ENCODE measurements at regions not wholly inside any gene's neighbourhood (a gene's known extent, or its start where the extent isn't known, plus 50 kb on each side); places are given as distances from the start of the nearest gene placed in this dataset.

DNA sequence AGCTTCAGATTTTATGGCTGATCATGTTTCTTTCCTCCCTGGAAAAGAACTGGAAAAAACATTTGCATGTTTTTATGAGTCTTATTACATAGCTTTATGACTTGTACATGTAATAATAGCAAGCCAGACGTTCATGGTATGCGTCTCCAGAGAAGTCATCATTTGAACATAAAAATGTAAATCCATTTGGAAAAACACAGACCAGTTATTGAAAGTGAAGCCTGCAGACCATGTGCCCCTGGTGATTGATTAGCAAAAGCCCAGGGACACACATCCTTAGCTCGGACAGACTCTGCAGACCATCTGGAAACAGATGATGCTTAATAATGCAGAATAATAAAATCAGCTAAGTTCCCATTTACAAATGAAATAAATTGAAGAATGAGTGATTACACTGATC lies 283.1 kb downstream of the TDRD15 start:
- in situ Hi-C loops (cut with HindIII; ENCODE audit: extremely low pct_ligation_motif_present, low pct_unique_long_range_greater_than_20kb) = no loop called here
- Histone ChIP-seq H3K9ac (ENCODE audit: insufficient read depth, low read depth, low read length) (no peak overlapping the region), H3K36me3 (replicated peaks in 1 of 2; ENCODE audit: control insufficient read depth in 1 of 2, insufficient read depth in 2 of 2, low read length in 2 of 2) (no peaks in the 10 kb centered on the region), H3K4me1 (ENCODE audit: insufficient read depth, low read length) (peaks cover 3% of the 10 kb centered on the region; the same call in 1 of the 2 replicates), H3K27ac (ENCODE audit: extremely low read length, insufficient read depth, low read length) (no peak overlapping the region), H3K4me2 (ENCODE audit: low read depth, low read length) (no peak overlapping the region), H3K4me3 (replicated peaks in 1 of 3; ENCODE audit: insufficient read depth in 1 of 3, low read depth in 2 of 3, low read length in 3 of 3) (no peak overlapping the region), H2AFZ (ENCODE audit: low read length) (no peak overlapping the region), H3K9me3 (ENCODE audit: low read length) (no peaks in the 10 kb centered on the region), H4K20me1 (ENCODE audit: insufficient read depth, low read length) (no peaks in the 10 kb centered on the region), H3K79me2 (ENCODE audit: insufficient read depth, low read length) (no peaks in the 10 kb centered on the region), H3K27me3 (ENCODE audit: control insufficient read depth in 1 of 2, insufficient read depth in 2 of 2, low read length in 2 of 2) (peaks cover 0 to 13% of the 10 kb centered on the region in 2 experiments; a peak in 2 of 5 replicates)
- DNase-seq (ENCODE audit: low spot score) = no peak
- intact Hi-C loops (cut with micrococcal nuclease; ENCODE audit: unreplicated experiment) = no loop called here
- WGBS (ENCODE audit: low lambda C conversion rate) = under 1% methylated on average over 3 of the region's 3 CpGs
- TF ChIP-seq NCOA1 (CRISPR knock-in tag; IDR thresholded peaks at IDR 0.05) (no peak), DR1 (CRISPR knock-in tag; IDR thresholded peaks at IDR 0.05) (no peak), TCF7L2 (IDR thresholded peaks at IDR 0.05; ENCODE audit: low read depth, low read length) (no peak), CBX5 (CRISPR knock-in tag; IDR thresholded peaks at IDR 0.05; ENCODE audit: borderline replicate concordance) (no peak), ZNF891 (CRISPR knock-in tag; IDR thresholded peaks at IDR 0.05) (no peak), ZNF512 (CRISPR knock-in tag; IDR thresholded peaks at IDR 0.05) (no peak), EZH2 (conservative IDR thresholded peaks at IDR 0.05; ENCODE audit: low read depth, low read length) (no peak), ZNF264 (CRISPR knock-in tag; IDR thresholded peaks at IDR 0.05) (no peak), ZNF451 (CRISPR knock-in tag; IDR thresholded peaks at IDR 0.05) (no peak), ZNF367 (CRISPR knock-in tag; IDR thresholded peaks at IDR 0.05; ENCODE audit: borderline replicate concordance) (no peak), MXI1 (IDR thresholded peaks at IDR 0.05; ENCODE audit: borderline replicate concordance, low read depth, low read length) (no peak), RAD21 (CRISPR knock-in tag; IDR thresholded peaks at IDR 0.05) (no peak), ZBTB44 (CRISPR knock-in tag; IDR thresholded peaks at IDR 0.05) (no peak), SNRNP70 (IDR thresholded peaks at IDR 0.05; ENCODE audit: low read depth, low read length) (no peak), ESRRA (CRISPR knock-in tag; IDR thresholded peaks at IDR 0.05; ENCODE audit: low read depth) (no peak), RFX1 (IDR thresholded peaks at IDR 0.05) (no peak), ISX (CRISPR knock-in tag; conservative IDR thresholded peaks at IDR 0.05) (no peak)
- TF ChIP-seq, protein P1, sequence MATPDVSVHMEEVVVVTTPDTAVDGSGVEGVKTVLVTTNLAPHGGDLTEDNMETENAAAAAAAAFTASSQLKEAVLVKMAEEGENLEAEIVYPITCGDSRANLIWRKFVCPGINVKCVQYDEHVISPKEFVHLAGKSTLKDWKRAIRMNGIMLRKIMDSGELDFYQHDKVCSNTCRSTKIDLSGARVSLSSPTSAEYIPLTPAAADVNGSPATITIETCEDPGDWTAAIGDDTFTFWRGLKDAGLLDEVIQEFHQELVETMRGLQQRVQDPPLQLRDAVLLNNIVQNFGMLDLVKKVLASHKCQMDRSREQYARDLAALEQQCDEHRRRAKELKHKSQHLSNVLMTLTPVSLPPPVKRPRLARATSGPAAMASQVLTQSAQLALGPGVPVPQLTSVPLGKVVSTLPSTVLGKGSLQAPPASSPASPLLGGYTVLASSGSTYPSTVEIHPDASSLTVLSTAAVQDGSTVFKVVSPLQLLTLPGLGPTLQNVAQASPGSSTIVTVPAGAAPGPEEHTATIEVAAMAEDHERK (CRISPR knock-in tag; IDR thresholded peaks at IDR 0.05; ENCODE audit: low read depth) = no peak
- TF ChIP-seq, protein P2, sequence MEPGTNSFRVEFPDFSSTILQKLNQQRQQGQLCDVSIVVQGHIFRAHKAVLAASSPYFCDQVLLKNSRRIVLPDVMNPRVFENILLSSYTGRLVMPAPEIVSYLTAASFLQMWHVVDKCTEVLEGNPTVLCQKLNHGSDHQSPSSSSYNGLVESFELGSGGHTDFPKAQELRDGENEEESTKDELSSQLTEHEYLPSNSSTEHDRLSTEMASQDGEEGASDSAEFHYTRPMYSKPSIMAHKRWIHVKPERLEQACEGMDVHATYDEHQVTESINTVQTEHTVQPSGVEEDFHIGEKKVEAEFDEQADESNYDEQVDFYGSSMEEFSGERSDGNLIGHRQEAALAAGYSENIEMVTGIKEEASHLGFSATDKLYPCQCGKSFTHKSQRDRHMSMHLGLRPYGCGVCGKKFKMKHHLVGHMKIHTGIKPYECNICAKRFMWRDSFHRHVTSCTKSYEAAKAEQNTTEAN (CRISPR knock-in tag; conservative IDR thresholded peaks at IDR 0.05) = no peak
- BruUV-seq (replicated peaks) = no TSS peak
- CTCF ChIA-PET (ENCODE audit: low intra/inter-chr PET ratio, low total read pairs) = no interaction called here
- FAIRE-seq = no peak
- ATAC-seq = no peak
- POLR2A ChIA-PET = no interaction called here

Data from HepG2 (cell line).